ENCODE measurements at regions not wholly inside any gene's neighbourhood (a gene's known extent, or its start where the extent isn't known, plus 50 kb on each side); places are given as distances from the start of the nearest gene placed in this dataset.

DNA sequence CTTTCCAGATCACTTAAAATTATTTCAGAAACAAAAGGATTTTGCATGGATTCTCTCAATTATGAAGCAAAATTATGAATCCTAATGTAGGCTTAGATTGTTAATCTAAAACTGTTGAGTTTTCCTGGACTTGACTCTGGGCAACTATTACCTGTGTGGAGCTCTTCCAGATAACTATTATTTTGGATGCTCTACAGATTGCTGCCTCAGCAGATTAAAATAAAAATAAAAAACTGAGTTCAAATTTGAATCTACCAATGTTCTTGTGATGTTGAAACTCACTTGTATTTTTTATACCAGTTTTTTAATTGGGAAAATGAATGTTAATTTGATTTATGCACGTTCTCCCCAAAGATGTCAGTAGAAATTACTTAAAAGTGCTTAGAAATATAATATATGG is 120.5 kb upstream of the NAV3 start:
- Histone ChIP-seq H3K4me1 (ENCODE audit: insufficient read depth, low read length) (no peaks in the 10 kb centered on the region), H3K4me3 (ENCODE audit: low read length) (no peak overlapping the region), H3K27ac (ENCODE audit: low read depth in 1 of 2, low read length in 2 of 2) (no peak overlapping the region), H3K36me3 (ENCODE audit: insufficient read depth, low read length) (no peaks in the 10 kb centered on the region), H3K9me3 (ENCODE audit: control insufficient read depth in 1 of 2, insufficient read depth in 1 of 2, low read length in 2 of 2) (peaks cover 0 to 4% of the 10 kb centered on the region in 2 experiments), H3K27me3 (ENCODE audit: control insufficient read depth in 1 of 2, insufficient read depth in 2 of 2, low read length in 2 of 2) (no peaks in the 10 kb centered on the region)
- no peak for TF ChIP-seq CTCF (IDR thresholded peaks at IDR 0.05)
- H3K36me3 Mint-ChIP-seq (ENCODE audit: low read depth) = no peaks in the 10 kb centered on the region
- peaks cover 3% of the 10 kb centered on the region for H3K9me3 Mint-ChIP-seq
- no peak overlapping the region for H3K4me3 Mint-ChIP-seq
- no peak overlapping the region for H3K27ac Mint-ChIP-seq
- ChIA-PET POLR2A (no interaction called here), CTCF (no interaction called here)
- intact Hi-C loops (cut with DNase I, micrococcal nuclease) = no loop called here
- no peak for ATAC-seq (ENCODE audit: poor library complexity)
- H3K4me1 Mint-ChIP-seq (ENCODE audit: low read depth) = no peaks in the 10 kb centered on the region
- no peak for DNase-seq
- no peaks in the 10 kb centered on the region for H3K27me3 Mint-ChIP-seq

GRCh38 chr12:77697126-77697525 is 133.6 kb upstream of the NAV3 start:
- POLR2A ChIA-PET = no interaction called here

GRCh38 chr12:77696183-77696582 is 134.5 kb upstream of the NAV3 start:
- H3K4me1 ChIP-seq (ENCODE audit: insufficient read depth, low read length) = no peaks in the 10 kb centered on the region
- DNase-seq (no peak), ATAC-seq (ENCODE audit: poor library complexity) (no peak)
- Mint-ChIP-seq H3K9me3 (no peaks in the 10 kb centered on the region), H3K4me3 (no peak overlapping the region), H3K27ac (no peak overlapping the region), H3K27me3 (no peaks in the 10 kb centered on the region), H3K36me3 (ENCODE audit: low read depth) (no peaks in the 10 kb centered on the region), H3K4me1 (ENCODE audit: low read depth) (no peaks in the 10 kb centered on the region)
- POLR2A ChIA-PET = no interaction called here
- H3K27ac ChIP-seq (ENCODE audit: low read depth in 1 of 2, low read length in 2 of 2) = no peak overlapping the region
- no peaks in the 10 kb centered on the region for H3K9me3 ChIP-seq (ENCODE audit: control insufficient read depth in 1 of 2, insufficient read depth in 1 of 2, low read length in 2 of 2)
- H3K4me3 ChIP-seq (ENCODE audit: low read length) = no peak overlapping the region
- CTCF ChIA-PET = no interaction called here
- TF ChIP-seq CTCF (IDR thresholded peaks at IDR 0.05) = no peak
- H3K27me3 ChIP-seq (ENCODE audit: control insufficient read depth in 1 of 2, insufficient read depth in 2 of 2, low read length in 2 of 2) = no peaks in the 10 kb centered on the region
- H3K36me3 ChIP-seq (ENCODE audit: insufficient read depth, low read length) = no peaks in the 10 kb centered on the region
- intact Hi-C loops (cut with DNase I, micrococcal nuclease) = loop anchor here in 1 of 2 experiments (10.0 kb wide), 1 partner anchor 721 kb away; no protein-coding TSS in a partner anchor

More at GRCh38 chr12:77697126-77697525, 133.6 kb upstream of the NAV3 start:
- TF ChIP-seq CTCF (IDR thresholded peaks at IDR 0.05) = no peak
- H3K9me3 ChIP-seq (ENCODE audit: control insufficient read depth in 1 of 2, insufficient read depth in 1 of 2, low read length in 2 of 2) = no peaks in the 10 kb centered on the region
- Mint-ChIP-seq H3K9me3 (no peaks in the 10 kb centered on the region), H3K27me3 (no peaks in the 10 kb centered on the region), H3K4me1 (ENCODE audit: low read depth) (no peaks in the 10 kb centered on the region), H3K4me3 (no peak overlapping the region), H3K36me3 (ENCODE audit: low read depth) (no peaks in the 10 kb centered on the region), H3K27ac (no peak overlapping the region)
- H3K27me3 ChIP-seq (ENCODE audit: control insufficient read depth in 1 of 2, insufficient read depth in 2 of 2, low read length in 2 of 2) = no peaks in the 10 kb centered on the region
- intact Hi-C loops (cut with DNase I, micrococcal nuclease) = loop anchor here in 1 of 2 experiments (10.0 kb wide), 1 partner anchor 722 kb away; no protein-coding TSS in a partner anchor
- no peaks in the 10 kb centered on the region for H3K4me1 ChIP-seq (ENCODE audit: insufficient read depth, low read length)
- H3K36me3 ChIP-seq (ENCODE audit: insufficient read depth, low read length) = no peaks in the 10 kb centered on the region
- no peak overlapping the region for H3K27ac ChIP-seq (ENCODE audit: low read depth in 1 of 2, low read length in 2 of 2)
- ATAC-seq (ENCODE audit: poor library complexity) (no peak), DNase-seq (no peak)
- H3K4me3 ChIP-seq (ENCODE audit: low read length) = no peak overlapping the region
- CTCF ChIA-PET = no interaction called here

Data from CD4-positive, alpha-beta T cell (primary cell).